ENCODE measurements at regions not wholly inside any gene's neighbourhood (a gene's known extent, or its start where the extent isn't known, plus 50 kb on each side); places are given as distances from the start of the nearest gene placed in this dataset.

DNA sequence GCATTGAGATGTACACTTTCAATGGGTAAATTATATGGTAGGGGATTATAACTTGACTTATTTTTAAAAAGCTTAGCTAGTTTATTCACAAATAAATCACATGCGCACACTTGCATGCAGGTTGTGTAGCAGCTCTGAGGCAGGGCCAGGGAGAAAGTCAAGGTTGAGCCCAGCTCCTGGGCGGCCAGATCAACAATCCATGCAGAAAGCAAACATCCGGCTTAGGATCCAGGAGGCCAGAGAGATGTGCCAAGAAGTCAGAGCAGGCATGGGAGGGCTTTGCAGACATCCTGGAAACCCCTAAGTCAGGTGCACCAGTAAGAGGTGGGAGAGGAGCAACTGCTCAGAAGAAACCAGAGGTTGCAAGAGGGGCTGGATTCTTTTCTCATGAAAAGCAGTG, 186.5 kb downstream of the AXIN2 start:
- TF ChIP-seq BHLHE40 (IDR thresholded peaks at IDR 0.05; ENCODE audit: borderline replicate concordance) (no peak), SP1 (IDR thresholded peaks at IDR 0.05) (no peak), HDGF (IDR thresholded peaks at IDR 0.05; ENCODE audit: borderline replicate concordance) (no peak), ZNF384 (IDR thresholded peaks at IDR 0.05) (no peak), ELF4 (IDR thresholded peaks at IDR 0.05) (no peak), L3MBTL2 (conservative IDR thresholded peaks at IDR 0.05) (no peak), FOXK2 (IDR thresholded peaks at IDR 0.05) (no peak), FOXM1 (IDR thresholded peaks at IDR 0.05; ENCODE audit: borderline replicate concordance) (no peak), LEF1 (IDR thresholded peaks at IDR 0.05; ENCODE audit: borderline replicate concordance) (no peak), FOXA1 (IDR thresholded peaks at IDR 0.05) (no peak), SUZ12 (IDR thresholded peaks at IDR 0.05) (no peak), NFRKB (IDR thresholded peaks at IDR 0.05) (no peak)

Measured in HEK293T (cell line).